Pancreas (tissue), 10 donors: ENCODE measurements at regions not wholly inside any gene's neighbourhood (a gene's known extent, or its start where the extent isn't known, plus 50 kb on each side); places are given as distances from the start of the nearest gene placed in this dataset.

Experiments used
- ATAC-seq, 4 donors: fragments of 200-7000 bp; cut with Tn5 transposase; one replicate each; pipeline versions ENCODE4 v1.8.0 to v1.9.1; 2020; ENCODE audit warnings: mild to moderate bottlenecking in 4 of 4, moderate library complexity in 4 of 4
- DNase-seq, 6 donors: peaks; one replicate each; pipeline ENCODE4 v3.0.0-alpha.2; 2020
- FAIRE-seq: peaks from 2 replicates; lab custom pipeline; 2012; peaks lifted over from hg19 to GRCh38; lab: Jason Lieb, UNC
- H3K27ac ChIP-seq, 4 donors: fragments of 200-600 bp; sonication (generic); 1 replicate in 3 of 4; 2 replicates in 1 of 4; pipeline versions ENCODE4 v1.5.0 to v1.8.0; 2020
- H3K27me3 ChIP-seq, 4 donors: fragments of 200-600 bp; one replicate each; pipeline ENCODE4 v1.8.0; 2021
- H3K36me3 ChIP-seq, 3 donors: fragments of 200-600 bp; sonication (generic) in 1 of 3; one replicate each; pipeline versions ENCODE4 v1.5.0 to v1.8.0; 2020 to 2021
- H3K4me1 ChIP-seq, 3 donors: fragments of 200-600 bp; one replicate each; pipeline ENCODE4 v1.8.0; 2021
- H3K4me3 ChIP-seq, 4 donors: fragments of 200-600 bp; sonication (generic) in 2 of 4; one replicate each; pipeline versions ENCODE4 v1.5.0 to v1.8.0; 2020 to 2021
- H3K9me3 ChIP-seq, 4 donors: fragments of 200-600 bp; one replicate each; pipeline ENCODE4 v1.8.0; 2021
- CTCF ChIP-seq, 4 donors: fragments of 200-600 bp; sonication (generic) in 3 of 4; IDR thresholded peaks; one replicate each; pipeline versions ENCODE4 v1.5.0 to v1.8.0; 2021; ENCODE audit warnings: antibody characterized with exemption in 4 of 4
- WGBS, 2 donors: extraction: QIAGEN DNeasy Blood & Tissue Kit; methylation state at CpG; one replicate each; pipeline ENCODE4 v1.1.7; 2013; 5-methylcytosine and 5-hydroxymethylcytosine counted together
- intact Hi-C, 3 donors: fragments of 100-400 bp; cut with DNase I; formaldehyde crosslinking; loops; one replicate each; pipeline versions ENCODE4 v1.11.1 to v1.14.2; 2022
- donor health status: healthy with polysubstance abuse.
- donor health status: DM: no; HTN: no; CAD: no; lungs with moderate emphysema.
- donor health status: DM: no; HTN: no; CAD: no.
- donor health status: control.
- donor health status: control.
- donor health status: Bipolar disorder and iron deficiency.
- donor health status: DM: yes; HTN: yes; CAD: no.
- donor health status: DM: no; HTN: no; CAD: no.
- donor health status: DM: no; HTN: no; CAD: no.
- donor health status: DM: yes; HTN: yes; CAD: no.

DNA sequence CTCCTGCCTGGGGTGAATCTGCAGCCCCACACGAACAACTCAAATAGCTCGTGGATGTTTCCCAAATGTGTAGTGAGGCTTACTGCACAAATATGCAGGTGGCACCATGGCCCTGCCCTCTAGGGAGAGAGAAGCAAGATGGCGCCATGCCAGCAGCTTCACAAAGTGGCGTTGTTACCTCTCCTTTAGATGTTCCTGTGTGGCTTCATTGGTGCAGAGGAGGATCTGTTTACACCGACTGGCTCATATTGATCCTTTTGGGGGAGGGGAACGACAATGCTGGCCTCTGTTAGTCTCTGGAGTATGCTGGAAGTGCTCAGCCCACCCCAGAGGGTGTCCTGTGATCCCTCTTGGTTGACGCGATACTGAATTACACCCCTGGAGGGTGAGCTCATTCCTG lies 99.5 kb upstream of the GATA6 start:
- DNase-seq (peak in 5 of 6 donors; percentile 31 to 78 (median 62)), ATAC-seq (peak in 3 of 4 donors; percentile 16 to 69 (median 51)), FAIRE-seq (no peak)
- Histone ChIP-seq H3K9me3 (no peaks in the 10 kb centered on the region), H3K36me3 (no peaks in the 10 kb centered on the region), H3K27me3 (no peaks in the 10 kb centered on the region), H3K27ac (peak overlapping the region in 1 of 4 donors; percentile 1), H3K4me1 (peaks cover 2 to 8% (median 4%) of the 10 kb centered on the region in 3 donors), H3K4me3 (no peak overlapping the region)
- TF ChIP-seq CTCF (IDR thresholded peaks at IDR 0.05) = no peak
- intact Hi-C loops = no loop called here
- WGBS, 2 donors = 58 to 68% methylated on average over 8 of the region's 8 CpGs

GRCh38 chr18:22073411-22073810 lies 96.0 kb upstream of the GATA6 start:
- no peak for ATAC-seq
- Histone ChIP-seq H3K36me3 (no peaks in the 10 kb centered on the region), H3K27me3 (no peaks in the 10 kb centered on the region), H3K4me3 (no peak overlapping the region), H3K4me1 (peaks cover 0 to 8% (median 0%) of the 10 kb centered on the region in 3 donors), H3K9me3 (no peaks in the 10 kb centered on the region), H3K27ac (no peak overlapping the region)
- 89 to 92% methylated on average over 5 of the region's 5 CpGs for WGBS, 2 donors
- no peak for DNase-seq
- TF ChIP-seq CTCF (IDR thresholded peaks at IDR 0.05) = no peak
- intact Hi-C loops = no loop called here
- no peak for FAIRE-seq

GRCh38 chr18:22074282-22075070 lies 94.9 kb upstream of the GATA6 start:
- Histone ChIP-seq H3K27ac (no peak overlapping the region), H3K4me1 (peaks cover 0 to 5% (median 4%) of the 10 kb centered on the region in 3 donors), H3K4me3 (no peak overlapping the region), H3K27me3 (no peaks in the 10 kb centered on the region), H3K9me3 (no peaks in the 10 kb centered on the region), H3K36me3 (no peaks in the 10 kb centered on the region)
- ATAC-seq (peak in 2 of 4 donors; percentile 30 to 73), DNase-seq (no peak), FAIRE-seq (no peak)
- intact Hi-C loops = no loop called here
- no peak for TF ChIP-seq CTCF (IDR thresholded peaks at IDR 0.05)
- 65 to 72% methylated on average over 6 of the region's 6 CpGs for WGBS, 2 donors

DNA sequence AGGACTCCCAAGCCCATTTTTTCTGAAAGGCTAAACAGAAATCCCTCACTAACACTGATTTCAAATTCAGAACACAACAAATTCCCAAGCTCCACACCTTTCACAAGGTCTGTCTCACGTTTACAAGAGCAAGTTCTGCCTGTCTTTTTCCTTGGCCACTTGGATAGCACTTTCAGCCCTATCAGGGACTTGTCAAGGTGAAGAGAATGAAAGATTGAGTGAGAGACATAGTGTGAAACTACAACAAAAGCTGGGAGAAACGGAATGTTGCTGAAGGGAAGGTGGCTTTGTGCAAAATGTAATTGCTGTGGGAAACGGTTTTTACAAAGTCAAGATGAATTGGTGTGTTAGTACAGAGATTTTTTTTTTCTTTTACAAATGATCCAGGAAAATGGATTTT lies 89.4 kb upstream of the GATA6 start:
- intact Hi-C loops = no loop called here
- WGBS, 2 donors = 10 to 12% methylated on average over 3 of the region's 3 CpGs
- peak overlapping the region in 2 of 4 donors; percentile 1 to 41 for H3K27ac ChIP-seq
- no peak for FAIRE-seq
- H3K4me3 ChIP-seq = no peak overlapping the region
- no peaks in the 10 kb centered on the region for H3K9me3 ChIP-seq
- no peak for ATAC-seq
- H3K27me3 ChIP-seq = no peaks in the 10 kb centered on the region
- no peak for TF ChIP-seq CTCF (IDR thresholded peaks at IDR 0.05)
- no peak for DNase-seq
- no peaks in the 10 kb centered on the region for H3K36me3 ChIP-seq
- H3K4me1 ChIP-seq = peaks cover 7 to 25% (median 14%) of the 10 kb centered on the region in 3 donors

GRCh38 chr18:22082408-22082807 lies 87.0 kb upstream of the GATA6 start:
- ATAC-seq (no peak), FAIRE-seq (no peak), DNase-seq (no peak)
- Histone ChIP-seq H3K27ac (no peak overlapping the region), H3K4me1 (peaks cover 7 to 25% (median 17%) of the 10 kb centered on the region in 3 donors), H3K27me3 (no peaks in the 10 kb centered on the region), H3K4me3 (no peak overlapping the region), H3K9me3 (no peaks in the 10 kb centered on the region), H3K36me3 (no peaks in the 10 kb centered on the region)
- no peak for TF ChIP-seq CTCF (IDR thresholded peaks at IDR 0.05)
- WGBS, 2 donors = 97 to 98% methylated on average over 14 of the region's 14 CpGs
- intact Hi-C loops = no loop called here
